Mesothelial cell of epicardium (in vitro differentiated cells): ENCODE measurements at regions not wholly inside any gene's neighbourhood (a gene's known extent, or its start where the extent isn't known, plus 50 kb on each side); places are given as distances from the start of the nearest gene placed in this dataset.

Source experiments
- DNase-seq, 2 experiments: peaks; one replicate each; pipeline ENCODE4 v3.0.0; 2021; ENCODE audit warnings: low spot score in 2 of 2; ENCODE audit not compliant: unreplicated experiment in 2 of 2
- H3K27ac Mint-ChIP-seq: 2 replicates; pipeline ENCODE4 v1.8.0; 2021; ENCODE audit warnings: mixed read lengths
- H3K27me3 Mint-ChIP-seq: 2 replicates; pipeline ENCODE4 v1.8.0; 2021; ENCODE audit warnings: low read depth, mixed read lengths
- H3K36me3 Mint-ChIP-seq: 2 replicates; pipeline ENCODE4 v1.8.0; 2021; ENCODE audit warnings: mixed read lengths
- H3K4me1 Mint-ChIP-seq: 2 replicates; pipeline ENCODE4 v1.8.0; 2021; ENCODE audit warnings: mixed read lengths
- H3K4me3 Mint-ChIP-seq: 2 replicates; pipeline ENCODE4 v1.8.0; 2021; ENCODE audit warnings: mild to moderate bottlenecking, moderate library complexity, mixed read lengths
- H3K9me3 Mint-ChIP-seq: 2 replicates; pipeline ENCODE4 v1.8.0; 2021; ENCODE audit warnings: mixed read lengths
- CTCF ChIP-seq: fragments of 200-600 bp; sonication (generic); IDR thresholded peaks from one replicate; pipeline ENCODE4 v1.5.0; 2021; ENCODE audit warnings: antibody characterized with exemption; ENCODE audit not compliant: unreplicated experiment

- Mint-ChIP-seq H3K9me3 (peaks cover 19% of the 10 kb centered on the region), H3K27me3 (peaks cover 2% of the 10 kb centered on the region), H3K36me3 (no peaks in the 10 kb centered on the region), H3K4me1 (no peaks in the 10 kb centered on the region), H3K4me3 (no peak overlapping the region), H3K27ac (no peak overlapping the region)
- TF ChIP-seq CTCF = no peak
- no peak for DNase-seq
Measured at GRCh38 chr10:44640429-44640828, 255.5 kb upstream of the CXCL12 start.

- H3K36me3 Mint-ChIP-seq = no peaks in the 10 kb centered on the region
- H3K27me3 Mint-ChIP-seq = peaks cover 8% of the 10 kb centered on the region
- no peak overlapping the region for H3K27ac Mint-ChIP-seq
- no peak overlapping the region for H3K4me3 Mint-ChIP-seq
- H3K4me1 Mint-ChIP-seq = peaks cover 20% of the 10 kb centered on the region
- no peak for TF ChIP-seq CTCF
- H3K9me3 Mint-ChIP-seq = peaks cover 10% of the 10 kb centered on the region
- DNase-seq = no peak
Measured at GRCh38 chr10:44647473-44647872, 262.6 kb upstream of the CXCL12 start.

GRCh38 chr10:44647877-44648542 is 263.1 kb upstream of the CXCL12 start:
- peaks cover 8% of the 10 kb centered on the region for H3K27me3 Mint-ChIP-seq
- no peaks in the 10 kb centered on the region for H3K36me3 Mint-ChIP-seq
- no peak overlapping the region for H3K27ac Mint-ChIP-seq
- TF ChIP-seq CTCF = no peak
- H3K4me3 Mint-ChIP-seq = no peak overlapping the region
- peaks cover 20% of the 10 kb centered on the region for H3K4me1 Mint-ChIP-seq
- no peak for DNase-seq
- peaks cover 10% of the 10 kb centered on the region for H3K9me3 Mint-ChIP-seq

GRCh38 chr10:44650691-44651661 is 260.2 kb upstream of the TMEM72 start:
- Mint-ChIP-seq H3K27ac (peak overlapping the region; percentile 34), H3K36me3 (no peaks in the 10 kb centered on the region), H3K4me1 (peaks cover 20% of the 10 kb centered on the region), H3K9me3 (peaks cover 6% of the 10 kb centered on the region), H3K27me3 (peaks cover 6% of the 10 kb centered on the region), H3K4me3 (no peak overlapping the region)
- no peak for TF ChIP-seq CTCF
- DNase-seq = no peak

- Mint-ChIP-seq H3K4me3 (no peak overlapping the region), H3K27me3 (peaks cover 7% of the 10 kb centered on the region), H3K27ac (no peak overlapping the region), H3K4me1 (peaks cover 20% of the 10 kb centered on the region), H3K36me3 (no peaks in the 10 kb centered on the region), H3K9me3 (peaks cover 6% of the 10 kb centered on the region)
- DNase-seq = no peak
- TF ChIP-seq CTCF = no peak
Measured at GRCh38 chr10:44651834-44652233, 259.3 kb upstream of the TMEM72 start.
